H9 (cell line): ENCODE measurements at regions not wholly inside any gene's neighbourhood (a gene's known extent, or its start where the extent isn't known, plus 50 kb on each side); places are given as distances from the start of the nearest gene placed in this dataset.

Source experiments
- DNase-seq: peaks from one replicate; pipeline ENCODE4 v3.0.0-alpha.2; 2017
- H2AFZ ChIP-seq: one replicate; pipeline ENCODE4 v1.6.1; 2013; ENCODE audit warnings: mild to moderate bottlenecking, low read length, control low read depth, moderate library complexity
- H2AK5ac ChIP-seq: 2 replicates; pipeline ENCODE4 v1.6.1; 2013; ENCODE audit warnings: low read length, control low read depth, mixed read lengths; ENCODE audit not compliant: insufficient read length
- H2BK120ac ChIP-seq: one replicate; pipeline ENCODE4 v1.6.1; 2013; ENCODE audit warnings: low read depth, mild to moderate bottlenecking, low read length, control low read depth, inconsistent platforms; ENCODE audit not compliant: poor library complexity, severe bottlenecking
- H2BK12ac ChIP-seq: 2 replicates; pipeline ENCODE4 v1.6.1; 2013; ENCODE audit warnings: low read length, control low read depth, mixed read lengths, low read depth; ENCODE audit not compliant: insufficient read length
- H2BK15ac ChIP-seq: 2 replicates; pipeline ENCODE4 v1.6.1; 2013; ENCODE audit warnings: low read depth, low read length, control low read depth
- H2BK20ac ChIP-seq: one replicate; pipeline ENCODE4 v1.6.1; 2013; ENCODE audit warnings: low read depth, mild to moderate bottlenecking, low read length, control low read depth, inconsistent platforms; ENCODE audit not compliant: poor library complexity, severe bottlenecking
- H2BK5ac ChIP-seq: 2 replicates; pipeline ENCODE4 v1.6.1; 2013; ENCODE audit warnings: low read length, control low read depth, mixed read lengths; ENCODE audit not compliant: insufficient read length
- H3K14ac ChIP-seq: 2 replicates; pipeline ENCODE4 v1.6.1; 2013; ENCODE audit warnings: low read length, control low read depth; ENCODE audit not compliant: insufficient read depth
- H3K18ac ChIP-seq: 2 replicates; pipeline ENCODE4 v1.6.1; 2013; ENCODE audit warnings: low read depth, mild to moderate bottlenecking, mixed read lengths, low read length, control low read depth; ENCODE audit not compliant: insufficient read length
- H3K23ac ChIP-seq: 2 replicates; pipeline ENCODE4 v1.6.1; 2013; ENCODE audit warnings: low read length, control low read depth, mixed read lengths, low read depth; ENCODE audit not compliant: insufficient read length
- H3K23me2 ChIP-seq: 2 replicates; pipeline ENCODE4 v1.6.1; 2013; ENCODE audit warnings: low read depth, mild to moderate bottlenecking, mixed read lengths, low read length, control low read depth; ENCODE audit not compliant: insufficient read length, poor library complexity, severe bottlenecking
- H3K27ac ChIP-seq: 2 replicates; pipeline ENCODE4 v1.5.1; 2013; ENCODE audit warnings: low read length, control low read depth, mixed read lengths, low read depth; ENCODE audit not compliant: insufficient read length
- H3K27me3 ChIP-seq: 2 replicates; pipeline ENCODE4 v1.6.1; 2013; ENCODE audit warnings: low read length, control low read depth, inconsistent platforms; ENCODE audit not compliant: insufficient read depth
- H3K4ac ChIP-seq: 2 replicates; pipeline ENCODE4 v1.6.1; 2013; ENCODE audit warnings: low read depth, mild to moderate bottlenecking, control low read depth, inconsistent platforms, low read length, moderate library complexity
- H3K4me1 ChIP-seq: 2 replicates; pipeline ENCODE4 v1.6.1; 2013; ENCODE audit warnings: low read length, control low read depth, inconsistent platforms; ENCODE audit not compliant: insufficient read depth
- H3K4me2 ChIP-seq: 2 replicates; pipeline ENCODE4 v1.6.1; 2013; ENCODE audit warnings: low read length, control low read depth, mixed read lengths; ENCODE audit not compliant: insufficient read length, insufficient read depth
- H3K56ac ChIP-seq: 2 replicates; pipeline ENCODE4 v1.6.1; 2013; ENCODE audit warnings: low read depth, mild to moderate bottlenecking, mixed read lengths, low read length, control low read depth; ENCODE audit not compliant: insufficient read length
- H3K79me1 ChIP-seq: 2 replicates; pipeline ENCODE4 v1.6.1; 2013; ENCODE audit warnings: low read depth, mild to moderate bottlenecking, moderate library complexity, low read length, control low read depth, inconsistent platforms; ENCODE audit not compliant: insufficient read depth, poor library complexity, severe bottlenecking
- H3K79me2 ChIP-seq: 2 replicates; pipeline ENCODE4 v1.6.1; 2013; ENCODE audit warnings: low read length, control low read depth, inconsistent platforms; ENCODE audit not compliant: insufficient read depth
- H3K9ac ChIP-seq: 2 replicates; pipeline ENCODE4 v1.6.1; 2013; ENCODE audit warnings: low read length, control low read depth, mixed read lengths; ENCODE audit not compliant: insufficient read length; ENCODE audit errors: extremely low read depth
- H3K9me3 ChIP-seq: one replicate; pipeline ENCODE4 v1.6.1; 2013; ENCODE audit warnings: low read depth, low read length, inconsistent platforms; ENCODE audit not compliant: control insufficient read depth
- H3T11ph ChIP-seq: one replicate; pipeline ENCODE4 v1.6.1; 2013; ENCODE audit warnings: mild to moderate bottlenecking, low read length, control low read depth, inconsistent platforms
- H4K20me1 ChIP-seq: one replicate; pipeline ENCODE4 v1.6.1; 2013; ENCODE audit not compliant: control insufficient read depth, insufficient read length, insufficient read depth
- H4K5ac ChIP-seq: 2 replicates; pipeline ENCODE4 v1.6.1; 2013; ENCODE audit warnings: low read depth, mild to moderate bottlenecking, mixed read lengths, low read length, control low read depth; ENCODE audit not compliant: insufficient read length
- H4K8ac ChIP-seq: replicated peaks from 2 replicates; pipeline ENCODE4 v1.6.1; 2013; ENCODE audit warnings: low read length, control low read depth, mixed read lengths, low read depth; ENCODE audit not compliant: insufficient read length
- H4K91ac ChIP-seq: 2 replicates; pipeline ENCODE4 v1.6.1; 2013; ENCODE audit warnings: low read depth, mild to moderate bottlenecking, moderate library complexity, mixed read lengths, low read length, control low read depth; ENCODE audit not compliant: insufficient read length
- H3K27ac Mint-ChIP-seq, 3 experiments: 2 replicates in 2 of 3; 3 replicates in 1 of 3; pipeline ENCODE4 v1.8.0; 2020 to 2021; ENCODE audit warnings: mixed read lengths in 3 of 3, mild to moderate bottlenecking in 1 of 3, moderate library complexity in 1 of 3
- H3K27me3 Mint-ChIP-seq: 2 replicates; pipeline ENCODE4 v1.8.0; 2021; ENCODE audit warnings: low read depth, mild to moderate bottlenecking, moderate library complexity, mixed read lengths
- H3K36me3 Mint-ChIP-seq, 3 experiments: 2 replicates in 2 of 3; 3 replicates in 1 of 3; pipeline ENCODE4 v1.8.0; 2020 to 2021; ENCODE audit warnings: low read depth in 3 of 3, mixed read lengths in 3 of 3; ENCODE audit not compliant: insufficient read depth in 1 of 3
- H3K4me1 Mint-ChIP-seq, 2 experiments: 2 replicates each; pipeline ENCODE4 v1.8.0; 2020; ENCODE audit warnings: mixed read lengths in 2 of 2
- H3K4me3 Mint-ChIP-seq, 2 experiments: 2 replicates in 1 of 2; 3 replicates in 1 of 2; pipeline ENCODE4 v1.8.0; 2020 to 2021; ENCODE audit warnings: mild to moderate bottlenecking in 2 of 2, mixed read lengths in 2 of 2, moderate library complexity in 1 of 2
- H3K9me3 Mint-ChIP-seq, 2 experiments: 2 replicates in 1 of 2; 3 replicates in 1 of 2; pipeline ENCODE4 v1.8.0; 2020; ENCODE audit warnings: mild to moderate bottlenecking in 2 of 2, mixed read lengths in 2 of 2, moderate library complexity in 1 of 2
- CTCF ChIP-seq: fragments of 200-600 bp; sonication (generic); conservative IDR thresholded peaks from 3 replicates; pipeline ENCODE4 v1.8.0; 2021; ENCODE audit warnings: antibody characterized with exemption, mild to moderate bottlenecking
- WGBS: extraction: QIAGEN DNeasy Blood & Tissue Kit; methylation state at CpG from one replicate; pipeline ENCODE4 v1.1.7; 2013; ENCODE audit warnings: missing lambda C conversion rate, low lambda C conversion rate, mixed read lengths; ENCODE audit not compliant: insufficient read length; ENCODE audit errors: extremely low coverage; 5-methylcytosine and 5-hydroxymethylcytosine counted together

- Mint-ChIP-seq H3K27ac (no peak overlapping the region), H3K4me3 (no peak overlapping the region), H3K27me3 (no peaks in the 10 kb centered on the region), H3K4me1 (no peaks in the 10 kb centered on the region), H3K36me3 (no peaks in the 10 kb centered on the region), H3K9me3 (no peaks in the 10 kb centered on the region)
- Histone ChIP-seq H3K18ac (no peak overlapping the region), H2AK5ac (no peak overlapping the region), H4K5ac (no peak overlapping the region), H3K4ac (no peak overlapping the region), H3K23ac (no peak overlapping the region), H3K79me1 (no peaks in the 10 kb centered on the region), H2BK20ac (no peak overlapping the region), H3K79me2 (no peaks in the 10 kb centered on the region), H3K27ac (no peak overlapping the region), H3T11ph (no peak overlapping the region), H4K20me1 (no peaks in the 10 kb centered on the region), H3K56ac (no peak overlapping the region), H3K23me2 (no peaks in the 10 kb centered on the region), H3K27me3 (no peaks in the 10 kb centered on the region), H2BK5ac (no peak overlapping the region), H2AFZ (no peak overlapping the region), H3K14ac (no peak overlapping the region), H3K4me2 (no peak overlapping the region), H4K91ac (no peak overlapping the region), H3K9ac (no peak overlapping the region), H3K9me3 (no peaks in the 10 kb centered on the region), H3K4me1 (no peaks in the 10 kb centered on the region), H2BK12ac (no peak overlapping the region), H4K8ac (no peak overlapping the region), H2BK15ac (no peak overlapping the region), H2BK120ac (no peak overlapping the region)
- DNase-seq = no peak
- WGBS = no CpG with 5 or more reads among the region's 5 CpGs
- TF ChIP-seq CTCF = no peak
Observed at GRCh38 chr1:194043984-194044755, 857.8 kb upstream of the B3GALT2 start.
